Upper lobe of right lung (tissue), 1 donor: ENCODE measurements at regions not wholly inside any gene's neighbourhood (a gene's known extent, or its start where the extent isn't known, plus 50 kb on each side); places are given as distances from the start of the nearest gene placed in this dataset.
"Not testable (repeated sequence)": the region's sequence is repeated elsewhere in the genome, so short reads cannot be mapped to it uniquely, and the experiment has no call there.

Experiments
- ATAC-seq: fragments of 200-7000 bp; cut with Tn5 transposase; one replicate; pipeline ENCODE4 v1.9.1; 2020; ENCODE audit warnings: mild to moderate bottlenecking, moderate library complexity
- DNase-seq: peaks from one replicate; pipeline ENCODE4 v3.0.0-alpha.2; 2020
- H3K27ac ChIP-seq: fragments of 200-600 bp; one replicate; pipeline ENCODE4 v1.8.0; 2022
- H3K27me3 ChIP-seq: fragments of 200-600 bp; one replicate; pipeline ENCODE4 v1.8.0; 2022; ENCODE audit warnings: mild to moderate bottlenecking
- H3K36me3 ChIP-seq: fragments of 200-600 bp; one replicate; pipeline ENCODE4 v1.8.0; 2022
- H3K4me1 ChIP-seq: fragments of 200-600 bp; one replicate; pipeline ENCODE4 v1.8.0; 2022
- H3K4me3 ChIP-seq: fragments of 200-600 bp; one replicate; pipeline ENCODE4 v1.8.0; 2022; ENCODE audit warnings: mild to moderate bottlenecking
- H3K9me3 ChIP-seq: fragments of 200-600 bp; one replicate; pipeline ENCODE4 v1.8.0; 2022
- CTCF ChIP-seq: fragments of 200-600 bp; IDR thresholded peaks from one replicate; pipeline ENCODE4 v1.8.0; 2022; ENCODE audit warnings: antibody characterized with exemption
- intact Hi-C: fragments of 100-400 bp; cut with DNase I; formaldehyde crosslinking; loops from one replicate; pipeline ENCODE4 v1.11.0; 2022
- donor health status: DM: no; HTN: yes; CAD: no; lungs with severe emphysema.

GRCh38 chr12:85626784-85627171 is 209.4 kb downstream of the RASSF9 start:
- DNase-seq (no peak), ATAC-seq (no peak)
- TF ChIP-seq CTCF = no peak
- Histone ChIP-seq H3K4me1 (no peaks in the 10 kb centered on the region), H3K27me3 (no peaks in the 10 kb centered on the region), H3K36me3 (no peaks in the 10 kb centered on the region), H3K9me3 (no peaks in the 10 kb centered on the region), H3K27ac (no peak overlapping the region), H3K4me3 (no peak overlapping the region)
- intact Hi-C loops = no loop called here

GRCh38 chr12:85627584-85627983 is 208.6 kb downstream of the RASSF9 start:
- no peak for ATAC-seq
- DNase-seq = no peak

GRCh38 chr12:85628562-85628961 is 207.6 kb downstream of the RASSF9 start:
- H3K36me3 ChIP-seq, H3K9me3 ChIP-seq, H3K4me3 ChIP-seq, H3K4me1 ChIP-seq, H3K27ac ChIP-seq, ATAC-seq, intact Hi-C loops, DNase-seq, H3K27me3 ChIP-seq: not testable (repeated sequence)

More at GRCh38 chr12:85627584-85627983, 208.6 kb downstream of the RASSF9 start:
- H3K4me1 ChIP-seq = no peaks in the 10 kb centered on the region
- H3K27ac ChIP-seq = no peak overlapping the region
- TF ChIP-seq CTCF = no peak
- no peaks in the 10 kb centered on the region for H3K9me3 ChIP-seq
- intact Hi-C loops = no loop called here
- no peak overlapping the region for H3K4me3 ChIP-seq
- no peaks in the 10 kb centered on the region for H3K27me3 ChIP-seq
- no peaks in the 10 kb centered on the region for H3K36me3 ChIP-seq

GRCh38 chr12:85630851-85631250 is 205.4 kb downstream of the RASSF9 start:
- no peak overlapping the region for H3K4me3 ChIP-seq
- DNase-seq (no peak), ATAC-seq (no peak)
- H3K9me3 ChIP-seq = no peaks in the 10 kb centered on the region
- no peaks in the 10 kb centered on the region for H3K36me3 ChIP-seq
- no peak for TF ChIP-seq CTCF
- intact Hi-C loops = no loop called here
- no peak overlapping the region for H3K27ac ChIP-seq
- H3K27me3 ChIP-seq = no peaks in the 10 kb centered on the region
- H3K4me1 ChIP-seq = no peaks in the 10 kb centered on the region

- intact Hi-C loops = no loop called here
- Histone ChIP-seq H3K4me3 (no peak overlapping the region), H3K9me3 (no peaks in the 10 kb centered on the region), H3K4me1 (no peaks in the 10 kb centered on the region), H3K27ac (no peak overlapping the region), H3K27me3 (no peaks in the 10 kb centered on the region), H3K36me3 (no peaks in the 10 kb centered on the region)
- DNase-seq = no peak
- TF ChIP-seq CTCF = no peak
- ATAC-seq = no peak
Measured at GRCh38 chr12:85632390-85632789, 203.8 kb downstream of the RASSF9 start.

GRCh38 chr12:85633491-85633890 is 202.7 kb downstream of the RASSF9 start:
- Histone ChIP-seq H3K36me3 (no peaks in the 10 kb centered on the region), H3K27ac (no peak overlapping the region), H3K4me3 (no peak overlapping the region), H3K4me1 (no peaks in the 10 kb centered on the region), H3K27me3 (no peaks in the 10 kb centered on the region), H3K9me3 (no peaks in the 10 kb centered on the region)
- DNase-seq (no peak), ATAC-seq (no peak)
- intact Hi-C loops = no loop called here
- no peak for TF ChIP-seq CTCF
